ENCODE measurements at regions not wholly inside any gene's neighbourhood (a gene's known extent, or its start where the extent isn't known, plus 50 kb on each side); places are given as distances from the start of the nearest gene placed in this dataset.

- TF ChIP-seq CTCF (IDR thresholded peaks at IDR 0.05) (no peak), POLR2A (IDR thresholded peaks at IDR 0.05) (no peak)
Measured at GRCh38 chr1:217018648-217019047, 295.4 kb upstream of the ESRRG start.
